Stimulated activated CD8-positive, alpha-beta memory T cell treated with anti-CD3 and anti-CD28 coated beads, Interleukin-15, amount 100 ng/mL, for 48 hours (primary cell): ENCODE measurements at regions not wholly inside any gene's neighbourhood (a gene's known extent, or its start where the extent isn't known, plus 50 kb on each side); places are given as distances from the start of the nearest gene placed in this dataset.
"Not testable (repeated sequence)": the region's sequence is repeated elsewhere in the genome, so short reads cannot be mapped to it uniquely, and the experiment has no call there.

Experiments
- DNase-seq, 2 donors: peaks; one replicate each; pipeline ENCODE4 v3.0.0-alpha.2; 2020; ENCODE audit warnings: low read depth in 2 of 2

DNA sequence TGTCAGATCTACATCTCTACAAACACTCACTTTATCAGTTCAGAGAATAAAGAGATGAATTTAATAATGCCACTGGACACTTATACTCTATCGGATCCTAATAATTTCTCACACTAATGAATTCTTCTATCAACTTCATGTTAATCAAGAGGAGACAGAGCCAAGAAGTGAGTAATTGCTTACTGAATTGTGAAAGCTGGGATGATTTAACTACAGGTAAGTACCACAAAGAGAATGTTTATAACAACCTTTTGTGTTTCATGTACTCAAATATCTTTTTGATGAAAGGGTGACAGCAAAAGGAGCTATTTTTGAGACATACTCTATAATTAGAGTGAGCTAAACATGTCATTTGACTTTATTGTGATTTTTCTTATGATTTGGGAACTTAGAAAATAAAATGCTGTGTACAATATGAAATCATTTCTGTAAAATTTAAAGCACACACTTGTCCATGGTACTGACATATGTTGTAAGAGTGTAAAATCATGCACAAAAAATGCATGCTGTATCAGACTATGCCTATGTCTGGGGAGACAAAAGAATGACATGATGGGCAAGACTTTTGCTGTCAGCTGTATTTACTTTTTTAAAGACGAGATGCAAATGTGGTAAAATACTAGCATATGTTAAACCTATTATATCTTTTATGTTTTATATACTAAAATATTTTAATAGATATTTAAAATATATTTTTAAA, 361.2 kb downstream of the CCER1 start:
- no peak for DNase-seq

DNA sequence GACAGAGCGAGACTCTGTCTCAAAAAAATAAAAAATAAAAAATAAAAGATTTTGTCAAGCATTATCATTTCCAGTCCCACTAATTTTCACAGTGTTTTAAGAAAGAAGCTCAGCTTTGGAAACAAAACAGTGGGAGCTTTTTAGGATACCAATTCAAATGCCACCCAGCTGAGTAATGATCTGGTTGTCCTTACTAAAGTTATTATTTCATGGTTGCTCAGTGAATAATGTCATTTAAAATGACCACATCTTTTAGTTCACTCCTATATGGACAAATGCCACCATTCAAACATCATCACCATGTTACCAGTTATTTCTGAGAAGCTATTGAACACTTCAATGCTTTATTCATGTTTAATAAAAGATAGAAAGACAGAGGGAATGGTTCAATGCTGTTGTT, 365.0 kb downstream of the CCER1 start:
- DNase-seq = no peak

GRCh38 chr12:90585640-90586304, 369.2 kb downstream of the CCER1 start:
- DNase-seq = no peak

- no peak for DNase-seq
Measured at GRCh38 chr12:90576707-90577106, 378.3 kb downstream of the CCER1 start.

- DNase-seq = no peak
Measured at GRCh38 chr12:90575995-90576394, 379.0 kb downstream of the CCER1 start.

DNA sequence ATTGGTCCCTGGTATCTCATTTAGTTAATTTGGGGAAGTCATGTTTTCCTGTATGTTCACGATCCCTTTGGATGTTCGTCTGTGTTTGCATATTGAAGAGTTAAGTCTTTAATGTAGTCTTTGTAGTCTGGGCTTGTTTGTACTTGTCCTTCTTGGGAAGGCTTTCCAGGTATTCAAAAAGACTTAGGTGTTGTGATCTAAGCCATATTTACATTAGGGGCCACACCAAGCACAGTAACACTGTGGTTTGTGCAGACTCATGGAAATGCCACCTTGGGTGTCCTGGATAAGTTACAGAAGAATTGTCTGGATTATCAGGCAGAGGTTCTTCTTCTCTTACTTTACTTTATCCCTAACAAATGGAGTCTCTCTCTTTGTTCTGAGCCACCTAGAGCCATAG, 380.3 kb downstream of the CCER1 start:
- no peak for DNase-seq

DNA sequence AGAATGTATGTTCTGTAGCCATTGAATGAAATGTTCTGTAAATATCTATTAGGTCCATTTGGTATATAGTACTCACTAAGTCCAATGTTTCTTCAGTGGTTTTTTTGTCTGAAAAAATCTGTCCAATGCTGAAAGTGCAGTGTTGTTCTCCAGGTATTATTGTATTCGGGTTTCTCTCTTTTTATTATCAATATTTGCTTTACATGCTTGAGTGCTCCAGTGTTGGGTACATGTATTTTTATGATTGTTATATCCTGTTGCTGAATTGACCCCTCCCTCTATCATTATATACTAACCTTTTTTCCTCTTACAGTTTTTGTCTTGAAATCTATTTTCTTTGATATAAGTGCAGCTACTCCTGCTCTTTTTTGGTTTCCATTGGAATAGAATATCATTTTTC, 382.2 kb downstream of the CCER1 start:
- DNase-seq = no peak

GRCh38 chr12:90569685-90570084, 385.3 kb downstream of the CCER1 start:
- no peak for DNase-seq

DNA sequence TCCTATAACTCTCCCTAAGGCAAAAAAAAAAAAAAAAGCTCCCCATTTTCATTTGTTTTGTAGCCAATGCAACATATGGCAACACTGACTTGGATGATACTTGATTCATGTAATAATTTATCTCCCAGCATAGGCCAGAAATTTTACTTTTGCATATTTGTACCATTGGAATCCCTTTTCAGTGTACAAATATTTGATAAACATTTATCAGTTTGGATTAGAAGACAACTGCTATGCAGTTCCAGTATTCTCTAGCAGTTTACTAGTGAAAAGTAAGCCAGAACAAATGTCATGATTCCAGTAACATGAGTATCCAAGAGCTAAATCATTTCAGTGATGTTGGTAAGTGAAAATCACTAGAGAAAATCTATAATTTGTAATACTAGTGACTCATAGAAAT, 392.3 kb downstream of the CCER1 start:
- DNase-seq = no peak

DNA sequence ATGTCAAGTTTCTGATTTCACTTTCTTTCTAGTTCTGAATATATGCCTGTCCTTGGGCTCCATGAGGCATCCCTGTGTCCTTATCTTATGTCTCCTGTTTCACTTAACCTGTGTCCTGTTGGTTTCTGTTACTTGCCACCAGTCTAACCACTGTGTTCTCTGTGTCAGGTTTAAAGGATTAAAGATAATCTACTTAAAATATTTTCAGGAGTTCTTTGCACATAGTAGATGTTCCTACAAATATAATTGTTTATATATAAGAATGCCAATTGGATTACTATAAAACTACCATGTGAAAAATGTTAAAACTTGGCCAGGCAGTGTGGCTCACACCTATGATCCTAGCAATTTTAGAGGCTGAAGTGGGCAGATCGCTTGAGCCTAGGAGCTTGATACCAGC, 406.4 kb downstream of the CCER1 start:
- DNase-seq = no peak

DNA sequence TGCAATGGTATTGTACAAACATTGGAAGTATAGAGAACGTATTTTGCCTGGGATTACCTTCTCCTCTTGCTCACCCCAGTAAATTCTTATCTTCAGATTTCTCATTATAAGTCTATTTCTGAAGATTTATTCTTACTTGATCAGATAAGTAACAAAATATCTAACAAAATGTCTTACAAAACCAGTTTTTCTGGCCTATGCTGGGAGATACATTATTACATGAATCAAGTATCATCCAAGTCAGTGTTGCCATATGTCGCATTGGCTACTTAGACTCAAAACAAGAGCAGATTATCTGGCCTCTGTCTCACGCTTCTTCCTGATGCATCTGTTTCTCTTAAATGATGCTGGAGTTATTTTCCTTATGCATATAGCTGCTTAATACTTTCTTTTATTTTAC, 408.5 kb downstream of the CCER1 start:
- no peak for DNase-seq

DNA sequence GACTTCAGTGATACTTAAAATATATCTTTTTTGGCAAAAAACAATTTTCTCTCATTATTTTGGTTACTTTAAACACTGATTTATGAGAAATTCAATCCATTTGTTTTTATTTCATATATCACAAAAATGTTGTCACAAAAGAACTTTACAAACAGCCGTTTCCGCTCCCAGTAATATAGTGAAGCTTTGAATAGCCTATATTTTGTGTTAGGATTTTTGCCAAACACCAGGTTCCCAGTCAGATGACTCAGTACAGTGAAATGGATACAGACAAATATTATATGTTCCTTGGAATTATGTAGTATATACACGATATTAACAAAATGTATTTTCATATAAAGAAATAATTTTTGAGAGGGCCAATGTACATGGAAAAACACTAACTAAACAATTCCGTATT, 411.1 kb downstream of the CCER1 start:
- DNase-seq = no peak

- DNase-seq = no peak
Measured at GRCh38 chr12:90543374-90543773, 411.6 kb downstream of the CCER1 start.

GRCh38 chr12:90542852-90543251, 412.1 kb downstream of the CCER1 start:
- not testable (repeated sequence) for DNase-seq

GRCh38 chr12:90533828-90534227, 421.1 kb downstream of the CCER1 start:
- DNase-seq = not testable (repeated sequence)

DNA sequence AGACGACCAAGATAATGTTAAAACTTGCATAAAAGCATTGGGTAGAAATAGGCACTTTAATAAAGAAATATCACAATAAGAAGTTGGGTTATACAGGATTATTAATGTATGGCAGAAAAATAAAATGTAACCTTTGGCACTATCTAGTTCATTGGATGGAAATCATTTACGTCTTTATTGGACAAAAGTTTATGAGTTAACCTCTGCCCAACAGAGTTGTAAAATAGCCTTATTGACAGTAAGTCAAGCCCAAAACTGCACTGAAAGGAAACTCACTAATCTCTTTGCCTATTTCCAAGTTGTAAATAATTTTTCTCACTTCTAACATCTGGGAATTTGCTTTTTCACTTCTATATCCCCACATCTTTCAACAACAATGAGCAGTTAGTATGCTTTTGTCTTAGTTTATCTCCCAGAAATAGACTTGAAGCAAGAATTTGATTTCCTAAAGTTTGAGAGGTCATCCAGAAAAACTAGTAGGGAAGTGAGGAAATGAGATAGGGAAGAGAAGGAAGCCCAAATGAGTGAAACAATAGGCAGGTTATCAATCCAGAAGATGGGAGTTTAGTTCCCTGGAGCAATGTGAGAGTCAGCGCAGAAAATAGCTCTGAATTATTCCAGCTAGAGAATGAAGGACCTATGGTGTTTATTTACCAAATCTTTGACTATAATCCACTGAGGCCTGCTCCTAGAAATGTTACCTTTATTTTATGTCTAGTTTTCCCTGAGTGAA, 434.8 kb downstream of the CCER1 start:
- no peak for DNase-seq

GRCh38 chr12:90519285-90519684, 435.7 kb downstream of the CCER1 start:
- DNase-seq = no peak

DNA sequence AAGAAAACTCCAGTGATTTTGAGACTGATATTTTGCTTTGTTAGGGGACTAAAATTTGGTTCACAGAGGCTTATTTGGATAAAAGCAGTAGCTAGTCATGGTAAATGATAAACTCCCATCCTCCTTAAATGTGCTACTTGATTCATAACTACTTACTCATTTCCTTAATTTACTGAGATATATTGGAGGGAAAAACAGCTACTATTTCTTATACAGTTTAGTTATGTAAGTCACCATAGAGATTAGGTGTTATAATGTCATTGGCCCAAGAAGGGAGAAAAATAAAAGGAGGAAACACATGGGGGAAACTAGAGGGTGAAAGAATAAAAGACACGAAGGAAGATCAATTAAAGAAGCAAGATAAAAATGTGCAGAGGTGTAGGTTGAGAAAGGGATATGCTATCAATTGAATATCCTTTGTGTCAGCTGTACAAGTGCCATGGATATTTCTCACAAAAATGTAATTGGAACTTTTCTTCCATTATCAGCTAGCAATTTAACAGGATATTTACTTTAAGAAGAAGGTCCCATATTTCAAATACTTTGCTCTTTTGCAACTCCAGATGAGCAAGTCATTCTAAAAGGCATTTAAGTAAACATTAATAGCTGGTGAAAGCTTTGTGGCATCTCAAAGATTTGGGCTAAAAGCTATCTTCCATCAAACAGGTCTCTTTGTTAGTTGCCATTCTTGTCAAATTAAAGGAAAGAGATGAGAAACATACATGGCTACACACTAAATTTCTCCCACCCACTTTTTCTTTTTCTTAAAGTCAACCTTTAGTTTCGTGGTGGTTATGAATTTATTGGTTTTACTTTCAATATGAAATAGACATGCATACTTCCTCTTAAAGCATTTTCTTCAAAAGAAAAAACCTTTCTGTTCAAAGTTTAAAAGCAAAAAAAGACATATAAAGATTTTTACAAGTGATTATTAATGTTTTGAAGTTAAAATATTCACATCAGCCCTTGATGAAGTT, 439.5 kb downstream of the CCER1 start:
- DNase-seq = no peak

GRCh38 chr12:90514325-90514724, 440.7 kb downstream of the CCER1 start:
- DNase-seq = no peak

DNA sequence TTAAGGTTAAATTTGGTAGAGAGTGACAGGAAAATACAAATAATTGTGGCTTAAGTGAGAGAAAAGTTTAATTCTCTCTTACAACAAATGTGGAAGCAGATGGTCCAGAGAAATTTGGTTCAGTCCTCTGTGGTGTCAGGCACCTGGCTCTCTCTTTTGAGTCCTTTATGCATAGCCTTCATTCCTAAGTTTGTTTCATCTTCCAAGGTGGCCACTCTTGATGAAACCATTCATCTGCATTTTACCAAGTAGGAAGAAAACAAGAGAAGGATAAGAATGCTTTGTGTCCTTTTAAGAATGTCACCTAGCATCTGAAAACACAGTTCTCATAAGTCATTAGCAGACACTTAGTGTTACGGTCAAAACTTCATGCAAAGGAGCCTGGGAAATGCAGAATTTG, 442.5 kb downstream of the CCER1 start:
- no peak for DNase-seq

- DNase-seq = no peak
Measured at GRCh38 chr12:90510948-90511347, 444.0 kb downstream of the CCER1 start.

DNA sequence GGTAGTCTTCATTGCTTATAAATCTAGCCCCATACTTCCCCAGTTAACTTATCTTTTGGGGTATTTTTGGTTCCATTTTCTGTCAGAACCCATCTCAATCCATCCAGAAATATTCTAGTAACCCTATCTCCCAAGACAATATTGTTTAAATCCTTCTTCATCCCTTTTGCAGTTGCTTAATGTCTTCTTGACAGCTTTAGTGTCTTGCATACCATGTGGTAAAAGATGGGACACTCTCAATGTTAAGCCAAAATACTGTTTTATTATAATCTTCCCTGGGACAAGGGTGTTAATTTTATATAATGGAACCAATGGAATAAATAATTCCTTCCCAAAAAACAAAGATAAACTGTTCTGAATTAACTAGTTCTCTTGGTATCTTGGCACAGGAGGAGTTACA, 450.2 kb downstream of the CCER1 start:
- no peak for DNase-seq
